SJSA1 (cell line): ENCODE measurements at regions not wholly inside any gene's neighbourhood (a gene's known extent, or its start where the extent isn't known, plus 50 kb on each side); places are given as distances from the start of the nearest gene placed in this dataset.
"Not testable (repeated sequence)": the region's sequence is repeated elsewhere in the genome, so short reads cannot be mapped to it uniquely, and the experiment has no call there.

ENCODE experiments used
- DNase-seq, 2 experiments: peaks; one replicate each; pipeline ENCODE4 v3.0.0-alpha.2; 2015 to 2020; ENCODE audit warnings: low spot score in 2 of 2, low read depth in 1 of 2
- H3K27ac ChIP-seq: fragments of 250-450 bp; sonication (Bioruptor Pico); 2 replicates; pipeline ENCODE4 v1.5.1; 2020; ENCODE audit warnings: mild to moderate bottlenecking, moderate library complexity
- H3K27me3 ChIP-seq: fragments of 250-450 bp; sonication (Bioruptor Pico); replicated peaks from 2 replicates; pipeline ENCODE4 v1.5.1; 2020; ENCODE audit warnings: mild to moderate bottlenecking, moderate library complexity
- H3K36me3 ChIP-seq: fragments of 250-450 bp; sonication (Bioruptor Pico); 2 replicates; pipeline ENCODE4 v1.5.1; 2020; ENCODE audit warnings: mild to moderate bottlenecking
- H3K4me1 ChIP-seq: fragments of 250-450 bp; sonication (Bioruptor Pico); replicated peaks from 2 replicates; pipeline ENCODE4 v1.6.1; 2021; ENCODE audit warnings: mild to moderate bottlenecking
- H3K4me3 ChIP-seq: fragments of 250-450 bp; sonication (Bioruptor Pico); 2 replicates; pipeline ENCODE4 v1.5.1; 2020; ENCODE audit warnings: mild to moderate bottlenecking
- H3K9me3 ChIP-seq: fragments of 250-450 bp; sonication (Bioruptor Pico); replicated peaks from 2 replicates; pipeline ENCODE4 v1.5.1; 2020; ENCODE audit warnings: mild to moderate bottlenecking

GRCh38 chr1:238439511-238439910 is 548.8 kb upstream of the ZP4 start:
- DNase-seq = no peak
- Histone ChIP-seq H3K27ac (no peak overlapping the region), H3K9me3 (no peaks in the 10 kb centered on the region), H3K4me3 (no peak overlapping the region), H3K4me1 (no peaks in the 10 kb centered on the region), H3K27me3 (no peaks in the 10 kb centered on the region), H3K36me3 (no peaks in the 10 kb centered on the region)

DNA sequence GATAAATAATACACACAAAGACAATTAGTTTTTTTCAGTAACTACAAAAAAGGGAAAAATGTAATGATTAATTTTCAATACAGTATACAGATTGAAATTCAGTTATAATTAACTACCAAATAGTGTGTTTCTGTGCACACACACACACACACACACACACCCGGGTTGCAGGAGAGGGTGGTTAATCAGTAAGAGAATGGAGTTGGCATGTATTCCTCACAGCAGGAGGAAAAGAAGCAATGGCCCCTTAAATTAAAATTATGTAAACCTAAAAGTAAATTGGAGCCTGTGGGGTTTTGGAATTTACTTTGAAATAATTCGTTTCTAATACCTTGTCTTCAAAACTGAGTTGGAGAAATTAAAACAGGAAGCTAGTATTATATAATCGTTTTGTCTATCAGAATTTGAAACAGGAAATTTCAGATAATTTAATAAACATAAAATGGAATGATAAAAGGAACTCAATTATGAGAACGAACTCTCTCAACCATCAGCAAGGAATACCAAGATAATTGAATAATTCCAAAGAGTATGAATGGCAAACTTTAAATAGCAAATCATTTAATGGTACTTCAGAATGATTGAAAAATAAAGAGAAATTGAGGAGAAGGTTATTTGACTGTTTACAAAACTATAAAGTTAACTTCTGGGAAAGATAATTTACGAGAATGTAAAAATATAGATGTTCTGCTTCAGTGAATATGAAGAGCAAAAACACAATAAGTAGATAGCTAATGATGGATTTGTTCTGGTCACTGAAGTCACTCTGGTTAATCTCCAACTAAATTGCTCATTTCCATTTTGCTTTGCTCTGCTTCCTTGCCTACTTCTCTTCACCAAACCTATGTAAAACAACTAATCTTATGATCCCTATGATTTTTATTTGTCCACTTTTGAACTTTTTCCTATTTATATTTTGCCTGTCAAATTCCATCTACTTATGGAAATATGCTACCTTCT is 547.9 kb upstream of the ZP4 start:
- Histone ChIP-seq H3K36me3 (no peaks in the 10 kb centered on the region), H3K9me3 (no peaks in the 10 kb centered on the region), H3K27me3 (no peaks in the 10 kb centered on the region), H3K27ac (no peak overlapping the region), H3K4me1 (no peaks in the 10 kb centered on the region), H3K4me3 (no peak overlapping the region)
- no peak for DNase-seq

- H3K27ac ChIP-seq, H3K4me3 ChIP-seq, H3K27me3 ChIP-seq, H3K4me1 ChIP-seq, H3K36me3 ChIP-seq, DNase-seq, H3K9me3 ChIP-seq: not testable (repeated sequence)
Measured at GRCh38 chr1:238429703-238430102, 539.0 kb upstream of the ZP4 start.

DNA sequence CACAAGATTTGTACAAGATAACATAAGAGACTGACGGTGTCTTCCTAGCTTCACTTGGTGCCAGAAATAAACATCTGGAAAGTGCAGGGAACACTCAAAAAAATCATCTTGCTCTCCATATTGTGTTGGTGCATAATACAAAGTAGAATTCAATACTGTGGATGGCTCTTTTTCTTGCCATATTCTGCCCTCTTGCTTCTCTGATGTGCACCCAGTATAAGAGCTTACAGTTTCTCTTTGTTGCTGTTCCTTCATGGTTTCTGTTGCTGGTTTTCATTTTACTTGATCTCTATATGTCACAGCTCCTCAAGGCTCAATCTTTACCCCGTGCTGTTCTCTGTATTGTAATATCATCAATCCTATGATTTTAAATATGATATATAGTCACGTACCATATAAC is 528.5 kb upstream of the ZP4 start:
- no peaks in the 10 kb centered on the region for H3K36me3 ChIP-seq
- no peak for DNase-seq
- no peaks in the 10 kb centered on the region for H3K4me1 ChIP-seq
- H3K4me3 ChIP-seq = no peak overlapping the region
- no peaks in the 10 kb centered on the region for H3K9me3 ChIP-seq
- no peak overlapping the region for H3K27ac ChIP-seq
- no peaks in the 10 kb centered on the region for H3K27me3 ChIP-seq

DNA sequence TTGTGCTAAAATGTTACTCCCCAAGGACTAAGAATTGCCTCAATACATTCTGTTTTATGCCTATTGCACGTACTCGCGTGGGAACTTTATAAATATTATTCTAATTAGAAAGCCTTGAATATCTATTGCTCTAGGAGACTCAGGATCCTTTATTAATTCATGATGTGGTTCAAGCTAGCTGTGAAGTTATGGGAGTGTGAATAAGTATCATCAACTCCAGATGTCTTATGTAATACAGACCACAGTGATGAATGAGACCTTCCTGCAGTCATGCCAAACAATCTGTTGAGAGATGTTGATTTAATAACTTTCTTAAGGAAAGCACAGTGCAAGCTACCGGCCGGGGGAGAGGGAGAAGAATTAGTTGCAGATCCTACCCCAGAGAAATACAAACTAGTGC is 519.2 kb upstream of the ZP4 start:
- H3K4me3 ChIP-seq = no peak overlapping the region
- no peaks in the 10 kb centered on the region for H3K36me3 ChIP-seq
- no peak overlapping the region for H3K27ac ChIP-seq
- peaks cover 5% of the 10 kb centered on the region for H3K9me3 ChIP-seq
- H3K27me3 ChIP-seq = no peaks in the 10 kb centered on the region
- DNase-seq = no peak
- H3K4me1 ChIP-seq = no peaks in the 10 kb centered on the region

GRCh38 chr1:238409191-238409850 is 518.6 kb upstream of the ZP4 start:
- DNase-seq = peak in 1 of 2 experiments; percentile 32
- Histone ChIP-seq H3K4me1 (no peaks in the 10 kb centered on the region), H3K27me3 (no peaks in the 10 kb centered on the region), H3K36me3 (no peaks in the 10 kb centered on the region), H3K4me3 (no peak overlapping the region), H3K9me3 (peaks cover 5% of the 10 kb centered on the region), H3K27ac (no peak overlapping the region)

DNA sequence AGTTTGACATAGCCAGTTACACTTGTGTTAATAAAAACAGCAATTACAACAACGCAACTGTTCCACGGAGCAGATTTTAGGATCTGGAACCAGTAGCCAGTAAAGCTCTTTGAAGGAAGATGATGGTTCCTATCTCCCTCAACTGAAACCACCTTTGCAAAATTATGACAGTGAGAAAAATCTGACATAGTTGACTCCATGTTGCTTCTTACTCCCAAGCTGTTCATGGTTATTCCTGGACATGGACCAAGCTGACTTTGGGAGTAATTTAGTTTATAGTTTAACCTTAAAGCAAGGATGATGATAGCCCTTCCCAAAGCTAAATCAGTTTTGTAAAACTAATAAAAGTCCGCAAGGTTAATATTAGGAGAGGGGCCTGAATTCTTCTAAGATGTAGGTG is 518.0 kb upstream of the ZP4 start:
- Histone ChIP-seq H3K27ac (no peak overlapping the region), H3K27me3 (no peaks in the 10 kb centered on the region)
- DNase-seq = no peak

DNA sequence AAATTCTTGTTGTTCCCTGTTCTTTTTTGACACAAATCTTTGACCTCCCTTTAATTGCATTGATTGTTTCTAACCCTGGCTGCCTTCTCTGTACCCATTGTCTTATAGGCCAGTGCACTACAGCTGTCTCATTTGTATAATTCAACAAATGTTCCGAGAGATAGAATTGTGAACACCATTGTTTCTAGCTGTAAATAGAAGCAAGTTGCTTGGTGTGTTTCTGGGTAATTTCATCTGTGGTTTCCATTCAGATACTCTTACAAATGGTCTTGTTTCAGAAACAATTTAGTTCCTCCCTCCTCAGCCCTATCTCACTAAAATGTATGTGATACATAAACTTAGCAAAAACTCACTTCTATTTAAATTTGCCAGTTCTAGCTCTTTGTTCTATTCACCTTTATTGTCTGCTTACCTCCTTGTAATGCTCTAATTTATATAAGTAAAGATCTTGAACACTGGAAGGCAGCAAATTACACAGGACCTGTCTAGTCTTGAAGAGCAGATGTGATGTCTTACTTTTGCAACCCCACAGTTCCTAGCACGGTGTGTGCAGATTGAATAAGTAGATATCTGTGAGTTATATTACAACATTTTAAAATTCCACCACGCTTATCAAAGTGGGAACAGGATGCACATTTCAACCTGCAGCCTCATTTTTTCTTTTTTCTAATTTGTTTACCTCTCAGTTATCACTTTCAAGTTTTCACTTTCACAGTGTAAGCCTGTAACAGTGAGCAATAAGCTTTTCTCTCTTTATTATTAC is 515.6 kb upstream of the ZP4 start:
- Histone ChIP-seq H3K4me3 (no peak overlapping the region), H3K4me1 (no peaks in the 10 kb centered on the region), H3K27ac (no peak overlapping the region), H3K9me3 (peaks cover 4% of the 10 kb centered on the region; the same call in 1 of the 2 replicates), H3K27me3 (no peaks in the 10 kb centered on the region), H3K36me3 (no peaks in the 10 kb centered on the region)
- no peak for DNase-seq

More for the DNA sequence above, 518.0 kb upstream of the ZP4 start:
- Histone ChIP-seq H3K4me3 (no peak overlapping the region), H3K9me3 (peaks cover 5% of the 10 kb centered on the region), H3K4me1 (no peaks in the 10 kb centered on the region), H3K36me3 (no peaks in the 10 kb centered on the region)

DNA sequence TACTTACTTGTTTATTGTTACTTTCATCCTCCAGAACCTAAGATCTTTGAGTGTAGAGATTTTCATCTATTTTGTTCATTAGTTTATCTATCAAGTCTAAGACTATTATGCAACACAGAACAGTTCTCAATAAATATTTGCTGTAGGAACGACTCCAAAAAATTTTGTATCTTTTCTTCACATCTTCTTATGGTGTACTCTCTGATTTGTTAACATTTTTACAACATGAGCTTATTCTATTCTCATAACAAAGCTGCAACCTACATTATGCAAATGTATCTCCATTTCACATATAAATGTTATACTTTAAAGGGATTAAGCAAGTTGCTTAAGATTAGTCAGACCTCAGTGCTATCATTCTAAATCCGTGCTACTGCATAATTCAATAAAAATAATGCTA is 514.2 kb upstream of the ZP4 start:
- no peaks in the 10 kb centered on the region for H3K4me1 ChIP-seq
- H3K27ac ChIP-seq = no peak overlapping the region
- DNase-seq = no peak
- H3K36me3 ChIP-seq = no peaks in the 10 kb centered on the region
- no peaks in the 10 kb centered on the region for H3K27me3 ChIP-seq
- peaks cover 3% of the 10 kb centered on the region; the same call in 1 of the 2 replicates for H3K9me3 ChIP-seq
- H3K4me3 ChIP-seq = no peak overlapping the region

- peaks cover 3% of the 10 kb centered on the region; the same call in 1 of the 2 replicates for H3K9me3 ChIP-seq
- H3K27me3 ChIP-seq = no peaks in the 10 kb centered on the region
- H3K27ac ChIP-seq = no peak overlapping the region
- no peaks in the 10 kb centered on the region for H3K36me3 ChIP-seq
- no peak overlapping the region for H3K4me3 ChIP-seq
- DNase-seq = no peak
- no peaks in the 10 kb centered on the region for H3K4me1 ChIP-seq
Measured at GRCh38 chr1:238404481-238404880, 513.8 kb upstream of the ZP4 start.

GRCh38 chr1:238401144-238401543 is 510.4 kb upstream of the ZP4 start:
- Histone ChIP-seq H3K27me3 (no peaks in the 10 kb centered on the region), H3K27ac (no peak overlapping the region), H3K4me1 (no peaks in the 10 kb centered on the region), H3K4me3 (no peak overlapping the region), H3K36me3 (no peaks in the 10 kb centered on the region), H3K9me3 (peaks cover 3% of the 10 kb centered on the region; the same call in 1 of the 2 replicates)
- no peak for DNase-seq

DNA sequence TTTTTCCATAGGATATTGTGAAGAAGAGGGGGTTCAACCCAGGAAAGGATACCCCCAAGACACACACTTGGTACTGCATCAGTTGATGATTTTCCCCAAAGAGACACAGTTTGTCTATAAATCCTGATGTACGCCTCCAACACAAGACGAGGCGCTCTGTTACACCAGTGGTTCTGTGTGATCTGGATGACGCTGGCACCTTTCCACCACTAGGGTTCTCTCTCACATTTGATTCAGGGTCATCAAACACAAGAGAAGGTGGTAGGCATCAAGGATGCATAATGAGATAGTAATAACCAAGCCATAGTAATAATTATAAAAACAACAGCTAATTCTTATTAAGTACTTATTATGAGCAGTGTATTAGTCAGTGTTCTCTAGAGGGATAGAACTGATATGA is 508.8 kb upstream of the ZP4 start:
- H3K4me1 ChIP-seq = no peaks in the 10 kb centered on the region
- no peak overlapping the region for H3K27ac ChIP-seq
- H3K4me3 ChIP-seq = no peak overlapping the region
- no peaks in the 10 kb centered on the region for H3K36me3 ChIP-seq
- no peaks in the 10 kb centered on the region for H3K27me3 ChIP-seq
- H3K9me3 ChIP-seq = peaks cover 3% of the 10 kb centered on the region; the same call in 1 of the 2 replicates
- DNase-seq = no peak

DNA sequence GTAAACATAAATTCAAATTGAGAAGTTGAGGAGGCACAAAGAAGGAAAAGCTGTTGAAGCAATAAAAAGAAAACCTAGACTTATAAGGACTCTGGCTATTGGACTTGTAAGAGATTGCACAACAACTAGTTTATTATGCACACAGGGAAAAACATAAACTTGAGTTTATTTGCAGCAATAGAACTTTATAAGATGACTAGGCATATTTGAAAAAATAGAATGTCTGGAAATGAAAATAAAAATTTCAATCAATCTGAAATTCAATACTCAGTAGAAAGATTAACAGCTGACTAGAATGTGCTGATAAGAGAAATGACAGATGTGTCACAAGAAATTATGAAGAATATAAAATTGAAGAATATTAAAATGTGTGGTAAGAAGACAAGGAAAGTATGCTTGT is 505.4 kb upstream of the ZP4 start:
- Histone ChIP-seq H3K27me3 (no peaks in the 10 kb centered on the region), H3K4me1 (no peaks in the 10 kb centered on the region), H3K27ac (no peak overlapping the region), H3K9me3 (peaks cover 3% of the 10 kb centered on the region; the same call in 1 of the 2 replicates), H3K4me3 (no peak overlapping the region), H3K36me3 (no peaks in the 10 kb centered on the region)
- DNase-seq = no peak

- DNase-seq = no peak
- Histone ChIP-seq H3K27me3 (no peaks in the 10 kb centered on the region), H3K36me3 (no peaks in the 10 kb centered on the region), H3K4me1 (no peaks in the 10 kb centered on the region), H3K9me3 (no peaks in the 10 kb centered on the region), H3K4me3 (no peak overlapping the region), H3K27ac (no peak overlapping the region)
Measured at GRCh38 chr1:238384381-238384780, 493.7 kb upstream of the ZP4 start.
